ENCODE measurements at regions not wholly inside any gene's neighbourhood (a gene's known extent, or its start where the extent isn't known, plus 50 kb on each side); places are given as distances from the start of the nearest gene placed in this dataset.
"Not testable (repeated sequence)": the region's sequence is repeated elsewhere in the genome, so short reads cannot be mapped to it uniquely, and the experiment has no call there.

DNA sequence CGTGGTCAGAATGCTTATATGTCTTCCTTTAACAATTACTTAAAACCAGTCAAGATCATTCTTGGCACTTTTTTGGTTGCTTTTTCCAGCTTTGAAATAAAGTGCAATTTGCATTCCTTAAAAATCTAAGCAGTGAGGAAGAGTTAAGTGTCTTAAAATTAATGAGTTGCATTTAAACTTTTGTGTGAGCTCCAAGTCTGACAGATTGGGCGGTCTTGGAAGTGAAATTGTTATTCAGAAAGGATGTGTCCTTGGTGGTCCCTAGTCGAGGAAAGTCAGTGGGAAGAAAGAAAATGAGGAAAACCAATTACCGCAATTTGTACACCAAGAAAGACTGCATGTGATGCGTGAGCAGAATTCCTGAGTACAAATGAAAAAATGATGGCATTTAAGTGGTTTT lies 132.5 kb downstream of the HHIPL2 start:
- DNase-seq: no peak

DNA sequence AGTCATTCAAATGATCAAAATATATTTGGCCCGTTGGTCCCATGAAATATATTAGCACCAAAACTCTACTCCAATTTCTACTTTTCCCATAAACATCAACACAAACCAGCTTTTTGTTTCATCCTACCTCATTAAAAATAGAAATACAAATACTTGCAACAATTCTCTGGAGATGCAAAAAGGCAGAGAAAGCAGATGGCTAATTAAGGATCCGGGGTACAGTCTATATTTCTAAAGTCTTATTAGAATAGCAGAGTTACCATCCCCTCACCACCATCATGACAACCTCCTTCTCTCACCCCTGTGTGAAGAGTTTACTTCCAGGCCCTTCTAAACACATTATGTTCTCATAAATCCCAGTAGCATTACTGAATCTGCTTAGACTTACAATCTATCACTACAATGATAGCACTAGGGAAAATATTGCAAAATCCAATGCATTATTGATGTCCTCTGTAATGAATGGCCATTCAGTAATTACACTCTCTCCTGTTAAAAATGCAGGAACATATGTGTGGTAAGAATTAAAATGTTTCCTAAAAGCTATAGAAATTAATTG lies 133.8 kb downstream of the HHIPL2 start:
- DNase-seq: no peak

DNA sequence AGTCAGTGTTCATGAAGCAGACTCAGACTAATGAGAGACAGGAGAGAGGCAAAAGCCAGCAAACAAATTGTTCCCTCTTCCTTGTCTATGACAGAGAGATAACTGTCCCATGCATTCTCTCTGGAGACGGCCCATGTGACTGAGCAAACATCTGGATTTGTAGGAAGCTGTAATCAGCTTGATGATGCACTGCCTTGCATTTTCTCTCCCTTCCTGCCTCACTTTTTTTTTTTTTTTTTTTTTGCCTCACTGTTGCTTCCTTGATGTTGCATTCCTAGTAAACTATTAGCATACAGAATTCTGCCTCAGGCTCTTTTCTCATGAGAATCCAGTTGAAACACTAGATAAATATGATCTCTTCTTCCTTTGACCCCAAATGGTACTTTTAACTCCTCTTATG lies 134.5 kb downstream of the HHIPL2 start:
- no peak for DNase-seq

DNA sequence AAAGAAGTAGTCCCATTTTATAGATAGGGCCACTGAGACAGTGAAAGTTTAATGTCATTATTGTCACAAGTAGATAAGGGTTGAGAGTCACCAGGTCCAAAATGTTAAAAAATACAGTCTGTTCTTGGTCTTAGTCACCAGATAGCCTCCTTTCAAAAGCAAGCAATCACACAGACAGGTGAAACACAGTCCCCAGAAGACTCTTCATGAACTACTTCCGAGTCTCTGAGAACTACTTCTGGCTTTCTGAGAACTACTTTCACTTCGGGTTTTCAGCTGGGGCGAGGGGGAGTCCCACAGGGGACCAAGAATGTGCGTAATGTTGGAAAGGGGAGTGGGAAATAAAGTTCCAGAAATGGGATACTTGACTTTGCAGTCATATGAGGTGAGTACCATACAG lies 143.2 kb downstream of the HHIPL2 start:
- DNase-seq: no peak

DNA sequence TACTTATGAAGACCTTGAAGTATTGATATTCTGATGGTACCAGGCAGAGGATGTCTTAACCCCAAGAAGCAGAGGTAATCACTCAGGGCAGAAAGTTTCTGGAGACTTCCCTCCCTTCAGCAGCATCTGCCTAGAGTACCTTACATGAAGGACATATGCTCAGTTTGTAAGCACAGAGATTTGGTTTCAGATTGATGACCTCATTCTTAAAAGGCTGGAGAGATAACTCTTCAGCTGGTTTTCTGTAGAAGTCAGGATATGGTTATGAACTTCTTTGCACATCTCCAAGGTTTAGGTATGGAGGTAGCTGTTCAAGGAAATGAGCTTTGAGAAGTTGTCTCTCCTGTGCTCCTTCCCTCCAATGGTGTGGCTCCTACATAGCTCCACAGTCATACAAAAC lies 148.7 kb downstream of the HHIPL2 start:
- no peak for DNase-seq

- DNase-seq: no peak
Observed at GRCh38 chr1:222394224-222394623, 153.7 kb downstream of the HHIPL2 start.

DNA sequence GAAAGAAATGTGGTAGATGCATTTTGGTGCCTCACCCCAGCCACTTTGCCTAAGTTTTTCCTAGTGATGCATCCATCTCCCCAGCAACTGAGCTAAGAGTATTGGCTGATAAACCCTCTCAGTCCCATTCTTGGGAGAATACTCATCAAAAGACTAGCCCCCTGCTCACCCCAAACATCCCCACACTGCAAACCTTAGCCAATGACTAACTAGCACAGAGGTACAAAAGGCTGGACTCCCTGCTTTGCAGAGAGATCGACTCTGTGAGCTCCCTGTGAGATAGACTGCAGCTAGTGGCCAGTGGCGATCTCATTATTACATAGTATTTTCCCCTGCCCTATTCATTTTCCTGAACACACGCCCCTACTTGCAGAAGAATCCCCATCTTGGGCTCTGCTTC lies 155.3 kb downstream of the HHIPL2 start:
- no peak for DNase-seq

GRCh38 chr1:222390181-222390580 lies 157.7 kb downstream of the HHIPL2 start:
- no peak for DNase-seq

DNA sequence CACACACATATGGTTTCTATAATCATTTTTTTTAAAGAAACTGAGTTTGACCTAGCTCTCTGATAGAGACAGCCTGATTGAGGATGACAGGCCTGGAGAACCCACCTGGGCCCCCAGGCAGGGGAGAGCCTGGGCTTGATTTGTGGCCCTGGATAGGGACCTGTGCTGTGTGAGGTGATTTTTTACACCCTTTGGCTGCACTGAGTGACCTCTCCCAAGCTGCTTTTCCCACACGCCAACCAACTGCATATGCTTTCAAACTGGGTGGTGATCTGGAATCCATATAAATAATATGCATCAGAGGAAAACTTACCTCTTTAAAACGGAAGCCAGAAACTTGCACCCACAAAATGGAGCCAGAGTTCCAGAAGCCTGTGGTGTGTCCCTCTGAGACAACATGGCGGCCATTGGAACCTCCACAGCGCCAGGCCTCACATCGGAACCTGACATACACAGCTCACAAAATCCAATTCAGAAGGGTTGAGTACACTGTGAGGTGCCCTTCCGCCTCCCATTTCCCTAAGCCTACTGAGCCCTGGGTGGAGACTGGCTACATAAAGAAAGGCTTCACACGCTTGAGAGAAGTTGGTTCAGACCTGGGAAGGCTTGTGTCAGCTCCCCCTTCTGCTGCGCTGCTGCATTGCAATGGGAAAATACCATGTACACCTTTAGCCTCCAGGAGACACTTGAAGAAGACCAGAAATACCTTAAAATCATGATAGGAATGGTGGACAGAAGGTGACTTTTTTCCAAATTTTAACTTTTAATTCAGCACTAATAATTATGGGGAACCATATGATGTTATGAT lies 160.7 kb downstream of the HHIPL2 start:
- DNase-seq: no peak

- no peak for DNase-seq
Observed at GRCh38 chr1:222385955-222386354, 161.9 kb downstream of the HHIPL2 start.

DNA sequence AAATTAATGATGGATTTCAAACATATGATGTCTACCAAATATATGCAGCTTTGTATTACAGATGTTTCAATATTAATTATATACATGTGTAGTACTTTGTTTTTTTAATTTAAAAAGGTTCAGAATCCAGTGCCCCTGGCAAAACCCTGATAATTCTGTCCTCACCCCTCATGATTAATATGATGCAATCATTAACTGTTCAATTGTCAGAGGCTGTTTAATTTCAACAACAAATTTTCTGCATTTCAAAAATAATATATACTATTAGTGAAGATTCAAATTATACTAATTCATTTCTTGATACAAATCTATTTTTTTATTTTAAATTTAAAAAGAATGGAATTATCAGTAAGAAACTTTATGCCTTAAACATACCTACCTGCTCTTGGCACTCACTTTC lies 162.6 kb downstream of the HHIPL2 start:
- no peak for DNase-seq

DNA sequence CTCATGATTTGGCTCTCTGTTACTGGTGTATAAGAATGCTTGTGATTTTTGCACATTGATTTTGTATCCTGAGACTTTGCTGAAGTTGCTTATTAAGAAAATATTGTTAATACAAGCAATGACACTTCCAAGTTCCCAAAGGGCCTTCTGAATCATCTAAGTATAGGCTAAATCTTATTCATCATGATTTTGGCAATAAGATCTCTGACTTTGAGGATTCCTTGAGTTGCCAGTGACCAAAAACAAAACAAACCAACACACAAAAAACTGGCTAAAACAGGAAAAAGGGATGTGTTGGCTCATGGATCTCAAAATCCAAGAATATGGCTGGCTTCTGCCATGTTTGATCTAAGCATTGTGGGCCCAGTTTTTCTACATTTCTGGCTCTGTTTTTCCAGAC lies 163.4 kb downstream of the HHIPL2 start:
- no peak for DNase-seq

DNA sequence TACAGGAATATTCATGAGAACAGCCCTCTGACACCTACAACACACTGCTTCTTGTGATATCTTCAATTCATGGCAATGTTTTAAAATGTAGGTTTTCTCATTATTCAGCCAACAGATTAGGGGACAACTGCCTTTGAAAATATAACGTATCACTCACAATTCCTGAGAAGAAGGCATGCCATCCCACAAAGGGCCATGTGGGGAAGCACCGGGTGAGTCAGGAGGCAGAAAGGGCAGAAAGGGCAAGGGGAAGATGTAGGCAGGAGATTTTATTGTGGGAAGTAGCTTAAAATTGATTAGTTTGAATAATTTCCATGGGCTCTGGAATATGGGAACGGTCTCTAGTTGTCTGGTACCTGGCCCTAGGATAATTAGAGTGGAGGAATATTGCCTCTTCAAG lies 165.7 kb downstream of the HHIPL2 start:
- no peak for DNase-seq

- no peak for DNase-seq
Observed at GRCh38 chr1:222377428-222378088, 170.3 kb downstream of the HHIPL2 start.

DNA sequence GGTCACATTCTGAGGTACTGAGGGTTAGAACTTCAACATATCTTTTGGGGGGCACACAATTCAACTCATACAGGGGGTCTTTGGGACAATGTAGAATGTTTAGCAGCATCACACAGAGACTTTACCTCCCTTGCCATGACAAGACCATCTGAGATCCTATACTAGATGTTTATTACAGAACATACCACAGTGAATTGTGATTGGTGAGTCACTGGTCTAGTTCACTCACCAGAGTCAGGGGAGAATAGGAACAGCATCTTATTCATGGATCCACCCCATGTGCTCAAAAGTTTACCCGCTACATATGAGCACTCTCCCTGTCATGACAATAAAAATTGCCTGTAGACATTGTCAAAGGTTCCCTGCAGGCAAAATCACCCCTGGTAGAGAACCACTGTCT lies 171.1 kb downstream of the HHIPL2 start:
- not testable (repeated sequence) for DNase-seq

DNA sequence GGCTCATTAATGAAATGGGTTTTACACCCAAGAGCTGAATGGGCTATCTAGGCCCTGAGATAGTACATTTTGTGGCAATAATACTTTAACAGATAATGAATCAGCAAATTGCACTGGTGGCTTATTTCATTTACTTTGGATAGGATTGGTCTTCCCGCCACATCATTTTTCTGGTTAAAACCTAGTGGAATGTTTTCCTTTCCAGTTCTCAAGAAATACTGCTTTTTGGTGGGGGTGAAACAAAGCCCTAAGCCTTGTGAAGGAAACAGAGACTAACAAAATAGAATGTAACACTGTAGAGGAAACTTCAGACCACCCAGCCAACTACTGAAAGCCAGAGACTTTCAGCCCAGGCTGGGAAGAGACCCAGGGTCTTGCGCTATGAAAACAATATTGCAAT lies 172.2 kb downstream of the HHIPL2 start:
- DNase-seq: no peak

DNA sequence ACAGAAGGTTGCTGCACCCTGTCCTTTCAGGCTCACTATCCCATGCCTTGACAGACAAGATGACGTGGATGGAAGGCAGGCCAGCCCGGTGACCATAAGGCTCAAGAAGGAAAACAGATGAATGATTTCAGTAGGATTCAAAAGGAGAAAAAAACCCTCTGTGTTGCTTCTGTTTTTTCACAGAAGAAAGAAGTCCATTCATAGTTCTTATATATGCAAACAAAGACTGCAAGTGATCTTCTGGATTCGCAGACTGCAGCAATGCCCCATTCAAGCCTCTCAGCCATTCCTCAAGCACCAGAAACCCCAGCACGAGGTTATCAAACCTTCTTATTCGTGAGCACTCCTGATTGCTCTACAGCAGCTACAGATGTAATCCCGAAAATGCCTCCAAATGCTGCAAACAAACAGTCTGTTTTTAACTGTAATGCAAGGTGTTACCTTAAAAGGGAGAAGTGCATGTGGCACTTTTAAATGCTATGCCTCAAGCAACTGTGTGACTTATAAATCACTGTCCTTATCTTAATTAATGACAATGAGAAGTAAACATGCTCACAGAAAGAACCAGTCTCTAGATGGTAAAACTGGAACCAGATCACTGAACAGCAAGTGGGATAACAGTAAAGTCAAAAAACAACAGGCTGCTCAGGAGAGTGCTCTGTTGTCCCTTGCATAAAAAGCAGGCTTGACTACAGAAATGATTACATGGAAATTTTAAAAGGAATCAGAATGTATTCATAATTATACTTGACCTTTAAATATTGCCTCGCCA lies 173.9 kb downstream of the HHIPL2 start:
- no peak for DNase-seq

- DNase-seq: no peak
Observed at GRCh38 chr1:222373216-222373615, 174.7 kb downstream of the HHIPL2 start.

DNA sequence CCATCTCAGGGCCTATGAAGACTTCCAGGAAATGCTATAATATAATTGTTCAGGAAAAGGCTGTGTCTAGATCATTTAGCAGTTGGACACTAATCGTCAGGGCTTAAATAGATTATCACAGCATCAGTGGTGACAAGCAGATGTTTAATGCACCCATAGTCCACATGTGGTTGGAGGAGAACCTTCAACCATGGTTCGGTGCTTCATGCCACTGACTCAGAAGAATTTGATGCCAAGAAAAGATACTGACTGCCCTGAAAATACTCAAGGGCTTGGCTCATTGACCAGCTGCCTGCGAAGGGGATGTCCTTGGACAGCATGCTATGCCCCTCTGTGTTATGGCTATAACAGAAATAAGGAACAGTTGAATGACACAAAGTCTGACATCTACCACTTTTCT lies 175.7 kb downstream of the HHIPL2 start:
- no peak for DNase-seq

DNA sequence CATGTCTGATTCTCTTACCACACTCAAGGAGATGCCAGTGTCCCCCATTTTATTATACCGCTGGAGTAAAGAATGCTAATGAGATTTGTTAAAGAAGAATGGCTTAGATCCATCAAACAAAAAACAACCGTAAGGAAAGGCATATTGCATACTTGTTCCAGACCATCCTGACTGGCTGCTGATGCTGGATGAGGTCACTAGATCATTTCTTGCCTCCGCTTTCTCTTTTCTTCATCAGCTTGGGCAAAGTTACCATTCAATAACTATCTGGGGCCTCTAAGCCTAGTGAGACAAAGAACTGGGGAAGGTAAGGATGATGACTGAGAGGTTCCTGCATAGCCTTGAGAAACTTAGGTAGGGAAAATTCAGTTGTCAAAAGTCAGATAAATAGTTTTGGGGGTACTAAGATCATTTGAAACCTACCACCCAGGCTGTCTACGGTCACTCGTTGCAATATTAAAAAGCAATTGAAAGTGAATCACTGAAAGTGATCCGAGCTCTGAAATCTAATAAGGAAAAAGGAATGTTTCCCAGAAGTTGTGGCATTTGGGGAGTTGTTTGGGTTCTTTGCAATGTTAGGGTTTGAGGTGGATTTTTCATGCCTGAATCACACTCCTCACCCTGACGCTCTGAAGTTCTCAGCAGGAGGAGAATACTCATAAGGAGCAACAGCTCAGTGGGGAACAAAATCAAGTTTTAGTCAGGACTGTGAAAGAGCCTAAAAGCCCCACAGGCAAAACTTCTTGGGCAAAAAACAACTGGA lies 176.8 kb downstream of the HHIPL2 start:
- DNase-seq: no peak

DNA sequence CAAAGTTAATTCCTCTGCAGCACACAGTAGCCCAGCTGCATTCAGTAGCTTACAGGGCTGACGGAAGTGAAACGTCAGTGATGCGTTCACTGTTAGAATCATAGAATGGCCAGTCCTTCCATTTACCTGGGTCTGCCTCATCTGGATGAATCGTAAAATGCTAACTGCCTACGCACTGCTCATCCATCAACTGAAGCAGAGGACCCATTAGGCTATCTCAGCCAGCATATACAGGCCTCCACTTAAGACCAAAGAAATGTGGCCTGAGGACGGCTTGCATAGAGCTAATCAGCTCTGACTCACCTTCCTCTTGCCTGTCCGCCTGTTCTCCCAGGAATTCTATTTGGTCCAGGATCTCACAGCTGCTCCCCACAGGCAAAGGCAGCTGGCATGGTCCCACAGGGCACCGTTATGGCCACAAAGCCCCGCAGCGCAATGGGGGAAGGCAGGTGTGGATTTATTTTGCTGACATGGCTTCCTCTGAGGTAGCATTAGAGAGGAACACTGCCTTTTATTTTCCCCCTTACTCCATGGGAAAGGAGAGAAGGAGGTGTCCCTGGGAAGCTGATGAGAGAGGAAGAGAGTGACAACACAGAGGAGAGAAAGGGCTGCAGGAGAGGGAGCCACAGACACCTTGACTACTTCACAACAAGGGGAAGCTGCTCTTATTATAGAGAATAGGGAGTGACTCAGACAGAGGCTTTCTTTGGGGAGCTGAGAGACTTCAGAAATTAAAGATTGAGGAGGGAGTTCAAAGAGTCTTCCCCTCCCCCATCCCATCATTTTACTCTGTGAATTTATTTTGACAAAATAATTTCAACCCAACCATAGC lies 177.6 kb downstream of the HHIPL2 start:
- no peak for DNase-seq

GRCh38 chr1:222369148-222369547 lies 178.8 kb downstream of the HHIPL2 start:
- no peak for DNase-seq
